ENCODE measurements at regions not wholly inside any gene's neighbourhood (a gene's known extent, or its start where the extent isn't known, plus 50 kb on each side); places are given as distances from the start of the nearest gene placed in this dataset.

- no peak overlapping the region for H4K91ac ChIP-seq (replicated peaks; ENCODE audit: insufficient read length, low read length)
- H2BK20ac ChIP-seq (ENCODE audit: low read length) = no peak overlapping the region
- no peak overlapping the region for H4K5ac ChIP-seq (ENCODE audit: insufficient read length, low read depth, low read length)
- no peak overlapping the region for H3K56ac ChIP-seq (replicated peaks; ENCODE audit: insufficient read length, low read depth, low read length)
- ChIA-PET CTCF (ENCODE audit: partially characterized antibody) (no interaction called here), POLR2A (ENCODE audit: partially characterized antibody) (no interaction called here)
- no peak overlapping the region for H2BK15ac ChIP-seq (ENCODE audit: low read length)
- H3K4me3 ChIP-seq (ENCODE audit: extremely low read depth in 1 of 4, insufficient read depth in 2 of 4, low read depth in 3 of 4, low read length in 4 of 4) = no peak overlapping the region
- no peak overlapping the region for H2BK12ac ChIP-seq (ENCODE audit: low read depth, low read length)
- no peaks in the 10 kb centered on the region for H3K79me2 ChIP-seq (ENCODE audit: control insufficient read depth in 1 of 2, insufficient read depth in 2 of 2, low read length in 2 of 2)
- FAIRE-seq (no peak), DNase-seq (ENCODE audit: low read depth in 1 of 2, low spot score in 2 of 2) (no peak)
- H4K8ac ChIP-seq (ENCODE audit: extremely low read depth, insufficient read depth, low read length) = no peak overlapping the region
- H2AFZ ChIP-seq (ENCODE audit: low read length) = no peak overlapping the region
- H4K20me1 ChIP-seq (replicated peaks in 1 of 2; ENCODE audit: control insufficient read depth in 1 of 2, insufficient read depth in 2 of 2, low read length in 2 of 2) = no peaks in the 10 kb centered on the region
- no peak overlapping the region for H2BK5ac ChIP-seq (ENCODE audit: low read depth, low read length)
- no peaks in the 10 kb centered on the region for H3K79me1 ChIP-seq (ENCODE audit: low read depth, low read length)
- 89% methylated on average over 5 of the region's 5 CpGs; no CpG with 5 or more reads in 1 of the 2 experiments for WGBS, 2 experiments (ENCODE audit: extremely low coverage in 1 of 2, insufficient coverage in 1 of 2, insufficient read length in 1 of 2, insufficient replicate concordance in 2 of 2, low coverage in 1 of 2, low lambda C conversion rate in 2 of 2, missing lambda C conversion rate in 1 of 2)
- H3K9ac ChIP-seq (replicated peaks in 1 of 4; ENCODE audit: extremely low read depth in 1 of 4, low read depth in 3 of 4, low read length in 3 of 4) = no peak overlapping the region
- H3K36me3 ChIP-seq (ENCODE audit: control insufficient read depth in 2 of 4, insufficient read depth in 4 of 4, low read length in 3 of 4) = no peaks in the 10 kb centered on the region
- no peak overlapping the region for H3K4me2 ChIP-seq (ENCODE audit: insufficient read depth in 1 of 2, low read depth in 2 of 2, low read length in 2 of 2)
- H3K27me3 ChIP-seq (replicated peaks in 1 of 4; ENCODE audit: control insufficient read depth in 3 of 4, extremely low read depth in 1 of 4, insufficient read depth in 3 of 4, low read length in 3 of 4) = no peaks in the 10 kb centered on the region
- no peak overlapping the region for H3K14ac ChIP-seq (ENCODE audit: insufficient read length)
- no peak overlapping the region for H3K27ac ChIP-seq (ENCODE audit: low read depth, low read length)
- H3K23ac ChIP-seq (ENCODE audit: insufficient read length) = no peak overlapping the region
- no peaks in the 10 kb centered on the region for H3K9me3 ChIP-seq (ENCODE audit: insufficient read depth in 2 of 2, low read depth in 1 of 2, low read length in 1 of 2)
- H3K23me2 ChIP-seq (ENCODE audit: low read depth, low read length) = no peaks in the 10 kb centered on the region
- no peak overlapping the region for H3K18ac ChIP-seq (ENCODE audit: extremely low read depth, low read length)
- no peaks in the 10 kb centered on the region for H3K4me1 ChIP-seq (replicated peaks in 1 of 4; ENCODE audit: control insufficient read depth in 3 of 4, insufficient read depth in 4 of 4, low read length in 3 of 4)
- H3K4ac ChIP-seq (replicated peaks; ENCODE audit: insufficient read length, low read depth, low read length) = no peak overlapping the region
- no peak overlapping the region for H2BK120ac ChIP-seq (replicated peaks; ENCODE audit: low read depth, low read length)
- no peak overlapping the region for H2AK5ac ChIP-seq (ENCODE audit: low read depth, low read length)
- no peak for TF ChIP-seq CHD7 (IDR thresholded peaks at IDR 0.05; ENCODE audit: insufficient replicate concordance, low read length)
Measured at GRCh38 chr1:96308314-96308713, 413.3 kb upstream of the PTBP2 start.

Data from H1 (cell line).